HL-60 (cell line): ENCODE measurements at regions not wholly inside any gene's neighbourhood (a gene's known extent, or its start where the extent isn't known, plus 50 kb on each side); places are given as distances from the start of the nearest gene placed in this dataset.

Experiments
- DNase-seq, 2 experiments: peaks; one replicate each; pipeline ENCODE4 v3.0.0-alpha.2; 2010 to 2020; ENCODE audit warnings: low read depth in 1 of 2, low spot score in 1 of 2
- H3K27ac ChIP-seq: fragments of 250-450 bp; sonication (Bioruptor Pico); replicated peaks from 2 replicates; pipeline ENCODE4 v1.5.1; 2020; ENCODE audit warnings: mild to moderate bottlenecking, moderate library complexity
- H3K27me3 ChIP-seq: fragments of 250-450 bp; sonication (Bioruptor Pico); 2 replicates; pipeline ENCODE4 v1.5.1; 2021; ENCODE audit warnings: mild to moderate bottlenecking, moderate library complexity; ENCODE audit not compliant: insufficient read depth, poor library complexity, severe bottlenecking
- H3K4me3 ChIP-seq: replicated peaks from 2 replicates; pipeline ENCODE4 v1.5.1; 2011; ENCODE audit warnings: mild to moderate bottlenecking, control low read depth, low read length; ENCODE audit not compliant: insufficient read depth
- GABPA ChIP-seq: IDR thresholded peaks from 2 replicates; pipeline ENCODE4 v1.6.1; 2012; ENCODE audit warnings: low read depth
- POLR2AphosphoS5 ChIP-seq: IDR thresholded peaks from 2 replicates; pipeline ENCODE4 v1.6.1; 2012; ENCODE audit warnings: low read depth
- SPI1 ChIP-seq: IDR thresholded peaks from 2 replicates; pipeline ENCODE4 v1.6.1; 2012; ENCODE audit warnings: low read depth, mild to moderate bottlenecking, borderline replicate concordance
- TF ChIP-seq, protein P1 (sequence below): IDR thresholded peaks from 2 replicates; pipeline ENCODE4 v1.6.1; 2012; ENCODE audit warnings: low read depth; ENCODE audit not compliant: insufficient replicate concordance
- TF ChIP-seq, protein P2 (sequence below): IDR thresholded peaks from one replicate; pipeline ENCODE4 v1.5.1; 2011; ENCODE audit warnings: low read length, control low read depth, inconsistent platforms; ENCODE audit not compliant: insufficient read depth

DNA sequence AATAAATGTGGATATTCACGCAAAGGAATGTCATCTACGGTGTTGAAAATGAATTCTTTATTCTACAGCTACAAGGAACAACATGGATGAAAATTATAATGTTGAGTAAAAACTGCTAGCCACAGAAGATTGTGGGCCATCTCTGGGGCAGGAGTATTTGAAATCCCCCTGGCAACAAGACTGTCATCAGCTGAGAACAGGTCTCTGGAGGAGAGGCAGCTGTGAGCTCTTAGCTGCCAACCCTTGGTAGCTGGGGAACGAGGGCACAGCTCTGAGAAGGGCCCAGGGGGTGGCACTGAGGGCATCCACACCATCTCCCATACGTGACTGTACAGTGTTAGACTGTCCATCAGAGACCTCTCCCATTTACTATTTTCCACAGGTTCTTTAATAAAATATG lies 340.1 kb upstream of the MGMT start:
- no peak for TF ChIP-seq SPI1
- TF ChIP-seq, protein P1, sequence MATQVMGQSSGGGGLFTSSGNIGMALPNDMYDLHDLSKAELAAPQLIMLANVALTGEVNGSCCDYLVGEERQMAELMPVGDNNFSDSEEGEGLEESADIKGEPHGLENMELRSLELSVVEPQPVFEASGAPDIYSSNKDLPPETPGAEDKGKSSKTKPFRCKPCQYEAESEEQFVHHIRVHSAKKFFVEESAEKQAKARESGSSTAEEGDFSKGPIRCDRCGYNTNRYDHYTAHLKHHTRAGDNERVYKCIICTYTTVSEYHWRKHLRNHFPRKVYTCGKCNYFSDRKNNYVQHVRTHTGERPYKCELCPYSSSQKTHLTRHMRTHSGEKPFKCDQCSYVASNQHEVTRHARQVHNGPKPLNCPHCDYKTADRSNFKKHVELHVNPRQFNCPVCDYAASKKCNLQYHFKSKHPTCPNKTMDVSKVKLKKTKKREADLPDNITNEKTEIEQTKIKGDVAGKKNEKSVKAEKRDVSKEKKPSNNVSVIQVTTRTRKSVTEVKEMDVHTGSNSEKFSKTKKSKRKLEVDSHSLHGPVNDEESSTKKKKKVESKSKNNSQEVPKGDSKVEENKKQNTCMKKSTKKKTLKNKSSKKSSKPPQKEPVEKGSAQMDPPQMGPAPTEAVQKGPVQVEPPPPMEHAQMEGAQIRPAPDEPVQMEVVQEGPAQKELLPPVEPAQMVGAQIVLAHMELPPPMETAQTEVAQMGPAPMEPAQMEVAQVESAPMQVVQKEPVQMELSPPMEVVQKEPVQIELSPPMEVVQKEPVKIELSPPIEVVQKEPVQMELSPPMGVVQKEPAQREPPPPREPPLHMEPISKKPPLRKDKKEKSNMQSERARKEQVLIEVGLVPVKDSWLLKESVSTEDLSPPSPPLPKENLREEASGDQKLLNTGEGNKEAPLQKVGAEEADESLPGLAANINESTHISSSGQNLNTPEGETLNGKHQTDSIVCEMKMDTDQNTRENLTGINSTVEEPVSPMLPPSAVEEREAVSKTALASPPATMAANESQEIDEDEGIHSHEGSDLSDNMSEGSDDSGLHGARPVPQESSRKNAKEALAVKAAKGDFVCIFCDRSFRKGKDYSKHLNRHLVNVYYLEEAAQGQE = no peak
- TF ChIP-seq GABPA = no peak
- TF ChIP-seq POLR2AphosphoS5 = no peak
- TF ChIP-seq, protein P2, sequence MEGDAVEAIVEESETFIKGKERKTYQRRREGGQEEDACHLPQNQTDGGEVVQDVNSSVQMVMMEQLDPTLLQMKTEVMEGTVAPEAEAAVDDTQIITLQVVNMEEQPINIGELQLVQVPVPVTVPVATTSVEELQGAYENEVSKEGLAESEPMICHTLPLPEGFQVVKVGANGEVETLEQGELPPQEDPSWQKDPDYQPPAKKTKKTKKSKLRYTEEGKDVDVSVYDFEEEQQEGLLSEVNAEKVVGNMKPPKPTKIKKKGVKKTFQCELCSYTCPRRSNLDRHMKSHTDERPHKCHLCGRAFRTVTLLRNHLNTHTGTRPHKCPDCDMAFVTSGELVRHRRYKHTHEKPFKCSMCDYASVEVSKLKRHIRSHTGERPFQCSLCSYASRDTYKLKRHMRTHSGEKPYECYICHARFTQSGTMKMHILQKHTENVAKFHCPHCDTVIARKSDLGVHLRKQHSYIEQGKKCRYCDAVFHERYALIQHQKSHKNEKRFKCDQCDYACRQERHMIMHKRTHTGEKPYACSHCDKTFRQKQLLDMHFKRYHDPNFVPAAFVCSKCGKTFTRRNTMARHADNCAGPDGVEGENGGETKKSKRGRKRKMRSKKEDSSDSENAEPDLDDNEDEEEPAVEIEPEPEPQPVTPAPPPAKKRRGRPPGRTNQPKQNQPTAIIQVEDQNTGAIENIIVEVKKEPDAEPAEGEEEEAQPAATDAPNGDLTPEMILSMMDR = no peak
- Histone ChIP-seq H3K4me3 (no peak overlapping the region), H3K27me3 (no peaks in the 10 kb centered on the region), H3K27ac (no peak overlapping the region)
- no peak for DNase-seq

DNA sequence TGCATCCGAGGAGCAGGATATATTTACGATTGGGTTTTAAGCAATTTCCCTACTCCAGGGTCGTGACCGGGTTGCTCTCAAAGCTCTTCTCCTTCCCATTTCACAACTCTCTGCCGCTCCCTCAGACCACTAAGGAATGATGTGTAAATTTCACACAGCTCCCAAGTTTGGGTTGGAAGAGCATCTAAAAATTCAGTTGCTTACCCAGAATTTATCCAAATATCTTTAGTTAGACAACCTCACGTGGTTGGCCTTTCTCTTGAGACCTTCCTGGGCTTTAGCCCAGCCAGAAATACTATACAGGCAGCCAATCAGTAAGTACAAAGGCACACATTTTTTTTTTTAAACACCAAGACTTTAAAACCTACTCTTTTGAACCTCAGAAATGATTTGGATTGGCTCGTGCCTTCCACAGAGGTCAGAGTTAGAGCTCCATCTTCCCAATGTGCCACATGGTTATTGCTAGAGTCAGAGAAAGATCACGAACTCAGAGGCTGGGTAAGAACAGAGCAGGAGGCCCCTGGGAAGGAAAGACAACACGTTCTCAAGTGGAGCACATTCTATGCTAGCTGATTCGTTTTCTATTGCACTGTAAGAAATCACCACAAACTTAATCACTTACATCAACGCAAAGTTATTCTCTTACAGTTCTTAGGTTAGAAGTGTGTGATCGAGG lies 335.4 kb upstream of the MGMT start:
- no peak for DNase-seq
- no peak overlapping the region for H3K27ac ChIP-seq
- no peak for TF ChIP-seq GABPA
- no peak for TF ChIP-seq SPI1
- TF ChIP-seq POLR2AphosphoS5 = no peak
- TF ChIP-seq, protein P1 = no peak
- TF ChIP-seq, protein P2 = no peak
- H3K4me3 ChIP-seq = no peak overlapping the region
- no peaks in the 10 kb centered on the region for H3K27me3 ChIP-seq

DNA sequence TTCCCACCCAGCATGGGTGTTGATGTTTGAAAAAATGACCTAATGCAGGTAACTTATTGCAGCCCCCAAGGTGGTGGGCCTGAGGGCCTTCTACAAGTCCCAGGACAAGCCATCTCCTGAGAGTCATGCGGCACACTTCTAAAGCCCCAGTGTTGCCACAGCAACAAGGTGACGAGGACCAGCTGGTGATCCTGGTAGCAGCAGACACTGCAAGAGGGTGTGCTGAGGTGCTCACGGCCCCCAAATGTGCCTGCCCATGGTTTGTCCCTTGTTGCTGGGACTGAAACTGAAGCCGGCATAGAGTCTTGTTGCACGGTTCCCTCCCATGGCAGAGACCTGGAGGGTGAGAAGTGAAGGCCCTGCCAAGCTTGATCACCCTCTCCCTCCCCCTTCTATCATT lies 333.2 kb upstream of the MGMT start:
- no peak overlapping the region for H3K27ac ChIP-seq
- no peak for DNase-seq
- TF ChIP-seq POLR2AphosphoS5 = no peak
- TF ChIP-seq SPI1 = no peak
- TF ChIP-seq, protein P2 = no peak
- TF ChIP-seq GABPA = no peak
- TF ChIP-seq, protein P1 = no peak

More for the DNA sequence above, 333.2 kb upstream of the MGMT start:
- Histone ChIP-seq H3K4me3 (no peak overlapping the region), H3K27me3 (no peaks in the 10 kb centered on the region)
